CD4-positive, alpha-beta T cell treated with Interferon alpha-2 for 1 hour (primary cell): ENCODE measurements at regions not wholly inside any gene's neighbourhood (a gene's known extent, or its start where the extent isn't known, plus 50 kb on each side); places are given as distances from the start of the nearest gene placed in this dataset.

Source experiments
- DNase-seq, 2 donors: peaks; one replicate each; pipeline ENCODE4 v3.0.0-alpha.2; 2020 to 2022

DNA sequence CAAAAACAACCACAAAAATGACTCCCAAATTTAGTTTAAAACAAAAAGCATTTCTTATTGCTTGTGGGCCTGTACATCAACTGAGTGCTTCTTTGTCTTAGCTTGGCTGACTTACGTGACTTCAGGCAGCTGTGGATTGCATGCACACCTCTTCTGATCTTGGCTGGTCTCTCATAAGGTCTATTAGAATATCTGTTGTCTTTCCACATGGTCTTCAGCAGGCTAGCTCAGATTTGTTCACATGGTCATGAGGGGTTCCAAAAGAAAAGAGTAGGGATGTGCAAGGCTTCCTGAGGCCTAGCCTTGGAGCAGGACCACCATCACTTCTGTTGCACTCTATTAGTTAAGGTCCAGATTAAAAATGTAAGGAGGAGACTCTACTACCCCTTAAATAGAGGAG, 120.1 kb downstream of the LRRC70 start:
- DNase-seq, result no peak

GRCh38 chr5:62695274-62695673, 116.7 kb downstream of the LRRC70 start:
- DNase-seq, result no peak

- DNase-seq, result no peak
Measured at GRCh38 chr5:62692946-62693713, 114.5 kb downstream of the LRRC70 start.

GRCh38 chr5:62691946-62692345, 113.3 kb downstream of the LRRC70 start:
- DNase-seq, result no peak

- no peak for DNase-seq
Measured at GRCh38 chr5:62690421-62690820, 111.8 kb downstream of the LRRC70 start.

- no peak for DNase-seq
Measured at GRCh38 chr5:62689599-62690368, 111.2 kb downstream of the LRRC70 start.

DNA sequence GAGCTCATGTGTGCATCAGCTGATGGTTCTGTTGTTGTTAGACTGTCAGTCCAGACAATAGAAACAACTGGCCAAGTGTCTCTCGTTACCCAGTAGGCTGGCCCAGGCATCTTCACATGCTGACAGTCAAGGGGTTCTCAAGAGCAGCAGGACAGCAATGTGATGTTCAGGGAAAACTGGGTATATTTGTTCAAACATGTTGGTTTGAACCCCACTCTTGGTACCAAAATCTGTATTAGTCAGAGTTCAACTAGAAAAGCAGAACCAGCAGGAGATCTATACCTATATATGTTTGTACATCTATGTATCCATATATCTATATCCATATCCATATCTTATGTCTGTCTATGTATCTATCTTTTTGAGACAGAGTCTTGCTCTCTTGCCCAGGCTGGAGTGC, 108.1 kb downstream of the LRRC70 start:
- no peak for DNase-seq

GRCh38 chr5:62685221-62685620, 106.6 kb downstream of the LRRC70 start:
- DNase-seq, result no peak

- no peak for DNase-seq
Measured at GRCh38 chr5:62684310-62684709, 105.7 kb downstream of the LRRC70 start.

DNA sequence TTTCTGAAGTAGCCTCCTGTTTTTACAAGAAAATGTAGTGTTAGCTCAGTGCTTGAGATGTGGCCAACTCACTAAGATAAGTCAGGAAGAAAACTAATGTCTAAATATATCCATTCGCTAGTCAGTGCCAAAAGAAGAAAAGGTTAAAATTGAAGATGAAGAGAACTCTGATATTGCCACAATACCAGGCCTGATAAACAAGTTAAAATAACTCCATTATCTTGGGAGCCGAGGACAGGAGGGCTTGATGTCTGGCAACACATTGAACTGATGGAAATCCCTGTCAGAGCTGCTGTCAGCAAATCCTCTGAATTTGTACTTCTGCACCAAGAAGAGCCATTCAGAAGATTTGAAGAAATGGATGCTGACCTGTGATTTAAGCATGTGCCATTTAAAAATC, 103.4 kb downstream of the LRRC70 start:
- DNase-seq, result no peak

- DNase-seq, result no peak
Measured at GRCh38 chr5:62681117-62681850, 102.7 kb downstream of the LRRC70 start.

DNA sequence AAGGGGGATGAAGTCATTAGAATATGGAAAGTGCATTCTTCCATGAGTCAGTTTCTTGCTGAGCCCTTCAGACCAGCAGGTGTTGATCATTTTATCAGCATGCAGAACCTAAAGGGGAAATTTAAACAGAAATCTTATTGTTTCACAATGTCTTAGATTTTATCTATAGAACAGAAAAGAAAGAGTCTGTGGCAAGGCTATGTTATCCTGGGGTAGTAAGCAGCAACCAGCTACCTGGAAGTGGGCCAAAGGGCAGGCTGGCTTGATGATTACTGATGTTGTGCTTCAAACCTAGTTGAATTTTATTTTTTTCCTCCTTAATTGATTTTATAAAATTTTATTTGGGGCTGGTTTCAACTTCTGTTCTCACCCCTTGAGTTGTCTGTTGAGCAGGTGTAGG, 101.5 kb downstream of the LRRC70 start:
- no peak for DNase-seq
